Cardiac muscle cell (in vitro differentiated cells and primary cell): ENCODE measurements at regions not wholly inside any gene's neighbourhood (a gene's known extent, or its start where the extent isn't known, plus 50 kb on each side); places are given as distances from the start of the nearest gene placed in this dataset.

Experiments
- DNase-seq, 2 donors: peaks; one replicate each; pipeline versions ENCODE4 v3.0.0 to v3.0.0-alpha.2; 2010 to 2017; ENCODE audit warnings: low read depth in 1 of 2, low spot score in 1 of 2
- H3K27ac ChIP-seq: fragments of 200-600 bp; sonication (generic); 2 replicates; pipeline ENCODE4 v1.5.1; 2016
- H3K27me3 ChIP-seq: fragments of 200-600 bp; sonication (generic); 2 replicates; pipeline ENCODE4 v1.6.0; 2016; ENCODE audit warnings: control low read depth
- H3K36me3 ChIP-seq: fragments of 200-600 bp; sonication (generic); 2 replicates; pipeline ENCODE4 v1.5.1; 2016; ENCODE audit warnings: control low read depth
- H3K4me1 ChIP-seq: fragments of 200-600 bp; sonication (generic); 2 replicates; pipeline ENCODE4 v1.8.1; 2017; ENCODE audit warnings: low read depth, mild to moderate bottlenecking, mixed run types
- H3K4me3 ChIP-seq: fragments of 200-600 bp; sonication (generic); 2 replicates; pipeline ENCODE4 v1.5.1; 2016; ENCODE audit warnings: mild to moderate bottlenecking
- H3K9me3 ChIP-seq: fragments of 200-600 bp; sonication (generic); 2 replicates; pipeline ENCODE4 v1.5.1; 2017; ENCODE audit warnings: low read depth, mild to moderate bottlenecking, control low read depth
- TF ChIP-seq, protein P1 (sequence below): IDR thresholded peaks from 2 replicates; pipeline ENCODE4 v1.5.1; 2012; ENCODE audit warnings: low read depth, mild to moderate bottlenecking, low read length

DNA sequence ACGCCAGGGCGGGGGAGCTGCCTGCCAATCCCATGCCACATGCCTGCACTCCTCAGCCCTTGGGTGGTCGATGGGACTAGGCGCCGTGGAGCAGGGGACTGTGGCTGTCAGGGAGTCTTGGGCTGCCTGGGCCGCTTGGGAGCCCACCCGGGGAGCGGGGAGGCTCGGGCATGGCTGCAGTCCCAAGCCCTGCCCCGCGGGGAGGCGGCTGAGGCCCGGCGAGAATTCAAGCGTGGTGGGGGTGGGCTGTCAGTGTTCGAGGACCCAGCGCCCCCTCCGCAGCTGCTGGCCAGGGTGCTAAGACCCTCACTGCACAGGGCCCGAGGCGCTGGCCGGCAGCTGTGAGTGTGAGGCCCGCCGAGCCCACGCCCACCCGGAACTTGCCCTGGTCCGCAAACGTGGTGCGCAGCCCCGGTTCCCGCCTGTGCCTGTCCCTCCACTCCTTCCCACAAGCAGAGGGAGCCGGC, 83.2 kb upstream of the DMRTA1 start:
- TF ChIP-seq, protein P1, sequence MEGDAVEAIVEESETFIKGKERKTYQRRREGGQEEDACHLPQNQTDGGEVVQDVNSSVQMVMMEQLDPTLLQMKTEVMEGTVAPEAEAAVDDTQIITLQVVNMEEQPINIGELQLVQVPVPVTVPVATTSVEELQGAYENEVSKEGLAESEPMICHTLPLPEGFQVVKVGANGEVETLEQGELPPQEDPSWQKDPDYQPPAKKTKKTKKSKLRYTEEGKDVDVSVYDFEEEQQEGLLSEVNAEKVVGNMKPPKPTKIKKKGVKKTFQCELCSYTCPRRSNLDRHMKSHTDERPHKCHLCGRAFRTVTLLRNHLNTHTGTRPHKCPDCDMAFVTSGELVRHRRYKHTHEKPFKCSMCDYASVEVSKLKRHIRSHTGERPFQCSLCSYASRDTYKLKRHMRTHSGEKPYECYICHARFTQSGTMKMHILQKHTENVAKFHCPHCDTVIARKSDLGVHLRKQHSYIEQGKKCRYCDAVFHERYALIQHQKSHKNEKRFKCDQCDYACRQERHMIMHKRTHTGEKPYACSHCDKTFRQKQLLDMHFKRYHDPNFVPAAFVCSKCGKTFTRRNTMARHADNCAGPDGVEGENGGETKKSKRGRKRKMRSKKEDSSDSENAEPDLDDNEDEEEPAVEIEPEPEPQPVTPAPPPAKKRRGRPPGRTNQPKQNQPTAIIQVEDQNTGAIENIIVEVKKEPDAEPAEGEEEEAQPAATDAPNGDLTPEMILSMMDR = no peak

GRCh38 chr9:22373636-22374035, 73.0 kb upstream of the DMRTA1 start:
- H3K27ac ChIP-seq = no peak overlapping the region
- H3K9me3 ChIP-seq = no peaks in the 10 kb centered on the region
- H3K27me3 ChIP-seq = no peaks in the 10 kb centered on the region
- no peak for DNase-seq
- H3K4me3 ChIP-seq = no peak overlapping the region
- TF ChIP-seq, protein P1 = no peak
- no peaks in the 10 kb centered on the region for H3K36me3 ChIP-seq
- no peaks in the 10 kb centered on the region for H3K4me1 ChIP-seq

More for the DNA sequence above, 83.2 kb upstream of the DMRTA1 start:
- H3K9me3 ChIP-seq = no peaks in the 10 kb centered on the region
- no peak overlapping the region for H3K27ac ChIP-seq
- H3K4me1 ChIP-seq = no peaks in the 10 kb centered on the region
- no peaks in the 10 kb centered on the region for H3K36me3 ChIP-seq
- no peak overlapping the region for H3K4me3 ChIP-seq
- DNase-seq = no peak
- no peaks in the 10 kb centered on the region for H3K27me3 ChIP-seq

- no peak overlapping the region for H3K27ac ChIP-seq
These were observed 72.6 kb upstream of the DMRTA1 start for GRCh38 chr9:22374051-22374450.

GRCh38 chr9:22379272-22379671, 67.4 kb upstream of the DMRTA1 start:
- no peaks in the 10 kb centered on the region for H3K9me3 ChIP-seq
- TF ChIP-seq, protein P1 = no peak
- no peak overlapping the region for H3K27ac ChIP-seq
- no peak overlapping the region for H3K4me3 ChIP-seq
- H3K27me3 ChIP-seq = no peaks in the 10 kb centered on the region
- no peaks in the 10 kb centered on the region for H3K36me3 ChIP-seq
- H3K4me1 ChIP-seq = no peaks in the 10 kb centered on the region
- DNase-seq = no peak

More at GRCh38 chr9:22374051-22374450, 72.6 kb upstream of the DMRTA1 start:
- Histone ChIP-seq H3K27me3 (no peaks in the 10 kb centered on the region), H3K9me3 (no peaks in the 10 kb centered on the region), H3K36me3 (no peaks in the 10 kb centered on the region), H3K4me3 (no peak overlapping the region), H3K4me1 (no peaks in the 10 kb centered on the region)
- TF ChIP-seq, protein P1 = no peak
- no peak for DNase-seq

DNA sequence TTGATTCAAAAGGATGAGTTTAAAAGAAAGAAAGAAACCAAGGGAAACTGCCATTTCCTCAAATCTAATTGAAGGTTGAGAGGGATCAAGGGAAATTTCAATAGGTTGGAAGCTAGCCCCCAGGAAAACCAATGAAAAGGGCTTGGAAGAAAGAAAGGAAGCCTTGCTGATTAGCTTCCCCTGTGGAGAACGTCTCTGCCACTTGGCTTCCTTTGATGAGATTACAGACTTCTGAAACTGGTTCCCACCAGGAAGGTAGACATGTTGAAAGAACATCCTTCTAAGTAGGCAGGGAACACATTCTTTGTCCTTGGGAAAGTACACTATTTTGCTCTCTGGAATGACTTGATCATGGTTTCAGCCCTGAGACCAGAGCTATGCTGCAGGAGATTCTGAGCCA, 65.5 kb upstream of the DMRTA1 start:
- Histone ChIP-seq H3K4me1 (no peaks in the 10 kb centered on the region), H3K27me3 (no peaks in the 10 kb centered on the region), H3K36me3 (no peaks in the 10 kb centered on the region), H3K9me3 (no peaks in the 10 kb centered on the region), H3K27ac (no peak overlapping the region), H3K4me3 (no peak overlapping the region)
- DNase-seq = no peak
- TF ChIP-seq, protein P1 = no peak

DNA sequence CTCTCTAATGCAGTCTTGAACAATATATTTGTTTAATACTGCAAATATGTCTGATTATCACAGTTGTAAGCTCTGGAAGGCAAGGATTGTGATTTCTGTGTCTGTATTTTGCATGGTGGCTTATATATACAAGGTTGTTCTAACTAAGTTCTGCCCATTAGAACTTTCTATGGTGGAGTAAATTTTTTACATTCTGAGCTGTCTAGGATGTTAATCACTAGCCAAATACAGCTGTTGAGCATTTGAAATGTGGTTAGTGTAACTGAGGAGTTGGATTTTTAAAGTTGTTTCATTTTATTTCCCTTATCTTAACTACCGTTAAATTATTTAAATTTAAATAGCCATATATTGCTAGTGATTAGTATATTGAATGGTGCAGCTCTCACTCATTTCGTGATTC, 64.3 kb upstream of the DMRTA1 start:
- Histone ChIP-seq H3K27me3 (no peaks in the 10 kb centered on the region), H3K4me3 (no peak overlapping the region), H3K4me1 (no peaks in the 10 kb centered on the region), H3K27ac (no peak overlapping the region), H3K36me3 (no peaks in the 10 kb centered on the region), H3K9me3 (no peaks in the 10 kb centered on the region)
- no peak for DNase-seq
- TF ChIP-seq, protein P1 = no peak
